ENCODE measurements at regions not wholly inside any gene's neighbourhood (a gene's known extent, or its start where the extent isn't known, plus 50 kb on each side); places are given as distances from the start of the nearest gene placed in this dataset.

DNA sequence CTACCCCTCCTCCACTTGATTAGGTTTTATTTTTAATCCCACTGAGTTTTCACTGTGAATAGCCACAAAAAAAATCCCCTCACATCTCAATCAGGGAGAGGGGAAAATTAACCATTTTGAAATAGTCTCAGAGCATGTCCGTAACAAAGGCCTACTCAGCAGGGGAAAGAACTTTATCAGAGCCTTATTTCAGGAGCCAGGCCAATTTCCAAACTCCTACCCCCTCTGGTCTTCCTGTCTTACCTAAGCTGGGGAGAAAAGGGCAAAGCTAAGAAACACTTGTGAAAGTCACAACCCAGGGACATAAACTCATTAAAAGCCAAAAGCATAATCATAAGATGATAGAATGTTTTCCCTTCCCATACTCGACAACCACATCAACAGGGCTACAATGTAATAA, 260.3 kb upstream of the DIO3 start:
- TF ChIP-seq CTCF (conservative IDR thresholded peaks at IDR 0.05; ENCODE audit: low read depth, low read length) (no peak), EZH2 (IDR thresholded peaks at IDR 0.05; ENCODE audit: borderline replicate concordance, low read depth, low read length, poor library complexity, severe bottlenecking) (no peak)

Measured in A673 (cell line).